Dermis microvascular lymphatic vessel endothelial cell (primary cell): ENCODE measurements at regions not wholly inside any gene's neighbourhood (a gene's known extent, or its start where the extent isn't known, plus 50 kb on each side); places are given as distances from the start of the nearest gene placed in this dataset.
"Not testable (repeated sequence)": the region's sequence is repeated elsewhere in the genome, so short reads cannot be mapped to it uniquely, and the experiment has no call there.

Source experiments
- DNase-seq, 2 donors: peaks; one replicate each; pipeline versions ENCODE4 v3.0.0 to v3.0.0-alpha.2; 2010; ENCODE audit warnings: low read depth in 2 of 2

DNA sequence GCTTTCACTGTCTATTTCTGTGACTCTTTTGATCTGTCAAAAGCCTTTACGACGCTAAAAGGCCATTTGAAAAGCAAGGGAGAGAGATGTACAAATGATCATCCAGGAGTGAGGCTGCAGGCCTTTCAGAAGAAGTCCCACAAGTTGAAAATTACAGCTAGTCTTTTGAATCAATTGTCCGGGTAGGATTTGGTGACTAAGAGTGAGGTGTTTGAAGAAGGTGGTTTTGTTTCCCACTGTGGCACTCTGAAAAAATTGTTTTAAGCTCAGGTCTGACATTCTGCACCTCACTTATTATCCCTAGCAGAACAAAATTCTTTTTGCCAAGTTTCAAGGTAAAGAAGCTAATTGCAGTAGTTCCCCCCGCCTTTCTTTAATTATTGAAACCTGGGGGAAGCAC lies 50.8 kb upstream of the TMEM108 start:
- no peak for DNase-seq

DNA sequence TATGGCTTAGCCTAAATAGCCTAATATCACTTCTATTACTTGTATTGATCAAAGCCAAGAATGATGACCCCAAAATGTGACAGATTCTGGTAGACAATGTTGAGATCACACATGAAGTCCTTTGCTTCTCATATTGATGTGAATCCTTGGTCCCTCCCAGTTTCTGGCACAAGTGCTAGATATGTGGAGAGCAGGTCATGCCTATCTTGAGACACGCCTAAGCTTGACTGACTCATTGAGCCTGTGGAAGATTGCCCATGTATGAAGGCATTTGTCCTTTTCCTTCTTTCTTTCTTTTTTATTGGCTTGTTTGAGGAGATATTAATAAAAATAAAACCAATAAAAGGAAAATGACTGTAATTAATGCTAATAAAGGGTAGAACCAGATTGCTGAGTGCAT lies 54.0 kb upstream of the TMEM108 start:
- no peak for DNase-seq

DNA sequence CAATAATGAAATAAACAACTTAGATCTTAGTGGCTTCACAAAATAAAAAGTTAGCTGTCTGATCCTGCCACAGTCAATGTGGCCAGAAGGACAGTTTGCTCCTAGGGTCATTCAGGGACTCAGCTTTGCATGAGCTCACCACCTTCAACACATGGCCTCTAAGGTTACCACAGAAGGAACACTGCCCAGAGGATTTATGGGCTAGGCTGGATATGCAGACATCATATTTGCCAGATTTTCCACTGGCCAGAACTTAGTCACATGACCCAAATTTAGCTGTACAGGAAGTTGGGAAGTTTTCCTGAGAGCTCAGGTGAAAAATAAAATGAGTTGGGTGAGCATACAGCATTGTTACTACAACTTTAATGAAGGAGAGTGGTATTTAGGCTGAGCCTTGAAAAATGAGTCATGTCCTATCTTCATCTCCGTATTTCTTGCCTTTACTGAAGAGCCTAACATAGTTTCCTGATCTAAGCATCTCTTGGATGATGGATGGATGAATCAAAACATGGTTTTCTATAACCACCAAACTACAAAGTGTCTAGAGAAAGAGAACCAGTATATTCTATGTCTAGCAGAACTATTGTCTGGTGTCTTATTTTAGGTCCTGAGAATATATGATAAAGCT lies 54.9 kb upstream of the TMEM108 start:
- DNase-seq: no peak

DNA sequence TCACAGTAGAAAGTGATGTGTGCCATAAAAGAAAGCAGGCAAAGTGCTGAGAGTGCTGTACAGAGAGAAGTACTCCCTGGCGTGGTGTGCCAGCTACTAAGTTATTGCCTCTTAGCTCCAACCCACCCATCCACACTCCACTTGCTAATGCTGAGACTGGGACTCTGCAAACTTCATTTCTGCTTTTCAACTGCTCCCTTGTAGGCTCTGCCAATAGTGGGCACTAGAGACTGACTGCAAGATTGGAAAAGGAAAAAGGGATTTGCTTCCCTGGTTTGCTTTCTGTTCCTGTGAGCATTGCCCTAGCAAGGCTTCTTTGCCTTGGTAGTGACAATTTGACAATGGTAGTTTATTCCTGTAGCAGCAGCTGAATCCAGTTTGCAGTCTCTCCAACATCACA lies 56.5 kb upstream of the TMEM108 start:
- no peak for DNase-seq

DNA sequence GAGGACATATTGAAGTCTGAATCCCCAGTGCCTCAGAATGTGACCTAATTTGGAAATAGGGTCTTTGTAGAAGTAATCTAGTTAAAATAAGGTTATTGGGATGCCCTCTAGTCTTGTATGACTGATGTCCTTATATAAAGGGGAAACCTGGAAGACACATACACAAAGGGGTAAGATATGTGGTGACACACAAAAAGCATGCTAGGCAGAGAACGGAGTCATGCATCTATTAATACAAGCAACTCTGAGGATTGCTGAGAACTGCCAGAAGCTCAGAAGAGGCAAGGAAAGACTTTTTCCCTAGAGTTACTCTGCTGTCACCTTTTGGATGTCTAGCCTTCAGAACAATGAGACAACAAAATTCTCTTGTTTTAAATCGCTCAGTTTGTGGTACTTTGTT lies 58.1 kb upstream of the TMEM108 start:
- no peak for DNase-seq

DNA sequence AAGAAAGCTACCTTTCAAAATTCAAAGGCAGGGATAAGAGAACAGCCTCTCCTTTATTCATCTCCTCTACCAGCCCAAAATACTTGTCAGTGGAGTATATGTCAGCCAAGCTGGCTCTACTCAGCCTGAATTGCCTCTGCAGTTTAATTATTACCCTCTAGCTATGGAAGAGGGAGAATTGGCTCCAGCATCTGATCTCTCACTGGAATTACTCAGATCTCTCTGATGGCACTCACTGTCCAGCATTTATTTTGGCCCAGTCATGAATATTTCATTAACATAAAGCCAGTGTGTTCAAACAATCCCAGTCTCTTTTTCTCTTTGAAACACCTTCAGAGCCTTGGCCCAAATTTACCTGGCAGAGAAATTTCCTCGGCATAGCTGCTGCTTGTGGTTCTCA lies 58.6 kb upstream of the TMEM108 start:
- DNase-seq: no peak

DNA sequence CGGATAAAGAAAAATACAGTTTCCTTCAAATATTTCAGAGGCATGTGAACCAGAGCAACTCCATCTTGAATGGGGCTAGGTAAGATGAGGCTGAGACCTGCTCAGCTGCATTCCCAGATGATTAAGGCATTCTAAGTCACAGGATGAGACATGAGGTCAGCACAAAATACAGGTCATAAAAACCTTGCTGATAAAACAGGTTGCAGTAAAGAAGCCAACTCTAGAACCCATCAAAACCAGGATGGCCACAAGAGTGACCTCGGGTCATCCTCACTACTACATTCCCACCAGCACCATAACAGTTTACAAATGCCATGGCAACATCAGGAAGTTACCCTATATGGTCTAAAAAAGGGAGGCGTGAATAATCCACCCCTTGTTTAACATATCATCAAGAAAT lies 59.2 kb upstream of the TMEM108 start:
- not testable (repeated sequence) for DNase-seq

DNA sequence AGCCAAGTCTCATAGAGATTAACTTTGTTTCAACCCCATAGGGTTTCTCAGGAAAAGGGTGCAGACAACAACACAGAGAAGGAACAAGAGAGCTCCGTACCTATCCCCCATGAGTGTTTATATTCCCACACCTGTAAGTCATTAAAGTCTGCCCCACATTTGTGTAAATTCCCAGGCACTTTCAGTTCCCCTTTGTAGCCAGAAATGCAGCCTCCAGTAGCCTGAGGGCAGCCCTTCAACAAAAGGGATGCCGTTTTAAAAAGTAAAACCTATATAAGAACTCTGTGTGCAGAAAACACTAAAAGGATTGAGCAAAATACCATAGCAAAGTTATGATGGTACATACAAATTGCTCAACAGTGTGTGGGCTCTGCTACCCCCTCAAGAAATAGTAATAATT lies 59.7 kb upstream of the TMEM108 start:
- no peak for DNase-seq

DNA sequence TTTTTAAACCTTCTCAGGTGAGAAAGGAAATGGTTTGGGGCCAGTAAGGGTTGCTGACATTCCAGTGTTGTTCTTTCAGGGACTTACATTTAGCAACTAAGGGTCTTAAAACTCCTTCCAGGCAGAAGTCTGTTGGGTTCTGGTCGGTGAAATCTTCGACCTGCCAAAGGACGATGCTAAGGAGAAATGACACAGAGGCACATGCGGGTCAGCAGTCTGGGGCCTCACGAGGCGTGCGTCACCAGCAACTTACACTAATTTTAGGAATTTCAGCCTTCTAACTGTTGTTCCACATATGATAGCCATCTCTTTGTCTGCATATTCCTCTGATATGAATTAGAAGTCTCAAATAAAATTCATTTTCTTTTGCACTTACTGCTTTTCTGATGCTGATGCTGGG lies 64.1 kb upstream of the TMEM108 start:
- DNase-seq: no peak

DNA sequence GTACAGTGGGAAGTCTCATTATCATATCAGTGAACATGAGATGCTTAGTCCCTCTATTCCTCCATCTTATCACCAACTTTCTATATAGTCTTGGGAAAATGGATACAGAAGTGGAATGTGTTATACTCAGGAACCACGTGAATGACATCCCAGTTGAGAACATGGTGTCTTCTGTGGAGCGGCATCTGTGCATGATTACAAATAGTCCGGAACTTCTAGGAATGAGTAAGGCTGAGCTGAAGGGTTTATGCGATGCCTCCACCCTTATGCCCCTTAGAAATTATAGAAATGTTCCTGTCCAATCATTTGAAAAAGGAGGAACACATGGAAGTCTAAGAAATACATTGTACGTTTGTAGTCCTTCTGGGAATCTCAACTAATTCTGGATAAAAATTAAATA lies 64.8 kb upstream of the TMEM108 start:
- DNase-seq: no peak

DNA sequence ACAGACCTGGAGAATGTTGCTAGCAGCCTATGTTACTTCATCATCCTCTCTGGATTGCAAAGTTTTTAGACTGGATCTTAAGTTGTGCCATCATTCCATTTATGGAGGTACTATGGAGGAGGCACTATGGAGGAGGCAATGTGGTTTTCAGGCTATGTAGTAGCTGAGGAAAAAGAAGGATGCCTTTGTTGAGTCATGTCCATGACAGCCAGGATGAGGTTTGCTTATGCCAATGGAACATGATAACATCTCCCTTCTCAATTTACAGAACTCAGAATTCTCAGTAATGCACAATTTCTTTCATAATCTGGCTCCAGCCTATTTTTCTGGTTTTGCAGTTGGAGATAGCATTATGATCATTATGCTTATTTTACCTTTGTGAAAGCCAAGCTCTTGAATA lies 65.9 kb upstream of the TMEM108 start:
- no peak for DNase-seq

DNA sequence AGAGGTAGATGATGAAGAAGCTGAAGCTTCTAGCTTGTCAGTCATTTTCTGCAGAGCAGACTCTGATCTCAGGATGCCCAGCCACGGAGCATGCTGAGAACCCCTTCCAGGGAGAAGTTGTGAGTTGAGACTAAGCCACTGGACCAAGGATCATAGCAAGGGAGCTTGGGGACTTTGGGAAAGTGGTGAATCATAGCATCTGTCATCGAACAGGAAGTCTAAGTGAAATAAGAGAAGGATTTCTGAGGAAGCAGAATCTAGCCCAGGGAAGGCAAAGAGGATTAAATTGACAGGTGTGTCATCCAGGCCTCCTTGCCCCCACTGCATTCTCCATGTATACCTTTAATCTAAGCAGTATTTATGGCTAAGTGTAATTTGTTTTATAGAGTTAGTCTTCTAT lies 71.8 kb upstream of the TMEM108 start:
- DNase-seq: no peak

DNA sequence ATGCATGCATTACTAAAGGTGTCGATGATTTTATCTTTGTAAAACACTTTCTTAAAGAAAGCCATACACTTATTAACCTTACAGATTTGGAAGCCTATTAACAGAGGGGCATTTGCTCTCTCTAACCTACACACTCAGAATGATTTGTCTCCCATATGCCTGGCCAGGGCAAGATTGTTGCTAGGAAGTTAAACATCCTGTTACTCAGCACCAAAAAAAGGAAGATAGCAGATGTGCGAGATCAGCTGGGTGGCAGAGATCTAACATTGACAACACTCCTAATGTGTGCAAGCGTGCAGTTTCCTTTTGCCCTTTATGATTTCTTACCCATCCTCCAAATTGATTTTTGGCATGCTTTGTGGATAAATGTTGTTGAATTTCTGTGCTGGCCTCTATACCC lies 73.9 kb upstream of the TMEM108 start:
- DNase-seq: no peak

DNA sequence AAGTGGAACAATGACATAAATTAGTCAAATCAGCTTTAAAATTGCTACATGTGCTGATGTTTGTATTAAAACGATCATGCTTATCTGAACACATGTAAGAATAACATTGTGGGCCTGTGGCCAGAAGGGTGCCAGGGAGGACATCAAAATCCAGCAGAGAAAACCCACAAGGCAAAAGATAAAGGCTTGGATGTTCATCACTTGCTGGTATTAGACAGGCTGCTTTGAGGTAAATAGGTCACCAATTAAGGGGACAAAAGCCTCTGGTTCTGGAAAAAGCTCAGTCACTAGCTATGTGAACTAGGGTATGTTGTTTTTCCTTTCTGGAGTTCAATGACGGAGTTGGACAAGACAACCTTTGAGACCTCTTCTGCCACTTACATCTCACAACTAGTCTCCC lies 74.4 kb upstream of the TMEM108 start:
- DNase-seq: no peak

DNA sequence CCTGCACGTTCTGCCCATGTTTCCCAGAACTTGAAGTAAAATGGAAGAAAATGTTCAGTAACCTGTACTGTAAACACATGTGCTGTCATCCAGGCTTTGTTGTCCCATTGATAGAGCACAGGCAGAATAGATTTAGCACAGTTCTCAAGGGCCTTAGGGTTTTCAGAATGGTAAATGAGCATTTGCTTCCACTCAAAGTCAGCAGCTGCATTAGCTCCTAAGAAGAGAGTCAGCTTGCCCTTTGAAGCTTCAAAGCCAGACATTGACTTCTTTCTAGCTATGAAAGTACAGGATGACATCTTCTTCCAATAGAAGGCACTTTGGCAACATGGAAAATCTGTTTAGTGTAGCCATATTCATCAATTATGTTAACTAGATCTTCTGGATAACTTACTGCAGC lies 76.2 kb upstream of the TMEM108 start:
- no peak for DNase-seq

DNA sequence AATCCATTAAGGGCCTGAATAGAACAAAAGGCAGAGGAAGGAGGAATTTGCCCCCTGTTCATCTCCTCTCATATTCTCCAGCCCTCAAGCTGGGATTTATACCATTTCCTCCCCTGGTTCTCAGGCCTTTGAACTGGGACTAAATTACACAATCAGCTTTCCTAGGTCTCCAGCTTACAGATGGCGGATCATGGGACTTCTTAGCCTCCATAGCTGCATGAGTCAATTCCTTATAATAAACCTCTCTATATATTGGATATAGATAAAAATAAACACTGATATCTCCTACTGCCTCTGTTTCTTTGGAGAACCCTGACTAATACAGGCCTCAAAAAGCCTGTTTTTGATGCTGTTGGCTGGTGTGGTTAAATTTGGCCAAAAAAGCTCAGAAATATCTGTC lies 84.5 kb upstream of the TMEM108 start:
- DNase-seq: no peak

DNA sequence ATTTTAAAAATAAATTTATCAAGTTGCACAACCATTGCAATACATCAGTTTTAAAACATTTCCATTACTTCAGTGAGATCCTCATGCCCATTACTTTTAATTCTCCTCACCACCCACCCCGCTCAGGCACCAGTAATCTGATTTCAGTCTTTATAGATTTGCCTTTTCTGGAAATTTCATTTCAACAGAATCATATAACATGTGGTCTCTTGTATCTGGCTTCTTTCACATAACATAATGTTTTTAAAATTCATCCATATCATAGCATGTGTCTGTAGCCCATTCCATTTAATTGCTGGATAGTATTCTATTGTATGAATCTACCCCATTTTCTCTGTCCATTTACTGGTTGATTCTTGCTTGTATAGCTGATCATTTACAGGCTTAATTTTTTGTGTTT lies 110.3 kb upstream of the TMEM108 start:
- DNase-seq: no peak

DNA sequence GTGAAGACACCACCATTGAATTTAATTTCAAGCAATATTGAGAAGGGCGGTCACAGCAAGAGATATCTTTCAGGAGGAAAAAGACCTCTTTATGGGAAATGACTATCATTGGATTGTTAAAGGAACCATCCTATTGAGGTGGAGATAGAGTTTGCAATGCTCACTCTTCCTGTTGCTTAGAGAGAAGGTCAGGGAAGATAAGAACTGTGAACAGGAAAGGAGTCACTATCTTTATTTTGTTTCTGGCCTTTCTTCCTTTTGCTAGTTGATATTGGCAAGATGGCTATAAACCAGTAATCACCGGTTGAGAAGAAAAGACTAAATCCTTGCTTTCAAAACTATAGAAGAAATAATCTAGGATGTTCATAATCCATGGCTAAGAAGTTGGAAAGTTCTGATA lies 112.1 kb upstream of the TMEM108 start:
- DNase-seq: no peak

DNA sequence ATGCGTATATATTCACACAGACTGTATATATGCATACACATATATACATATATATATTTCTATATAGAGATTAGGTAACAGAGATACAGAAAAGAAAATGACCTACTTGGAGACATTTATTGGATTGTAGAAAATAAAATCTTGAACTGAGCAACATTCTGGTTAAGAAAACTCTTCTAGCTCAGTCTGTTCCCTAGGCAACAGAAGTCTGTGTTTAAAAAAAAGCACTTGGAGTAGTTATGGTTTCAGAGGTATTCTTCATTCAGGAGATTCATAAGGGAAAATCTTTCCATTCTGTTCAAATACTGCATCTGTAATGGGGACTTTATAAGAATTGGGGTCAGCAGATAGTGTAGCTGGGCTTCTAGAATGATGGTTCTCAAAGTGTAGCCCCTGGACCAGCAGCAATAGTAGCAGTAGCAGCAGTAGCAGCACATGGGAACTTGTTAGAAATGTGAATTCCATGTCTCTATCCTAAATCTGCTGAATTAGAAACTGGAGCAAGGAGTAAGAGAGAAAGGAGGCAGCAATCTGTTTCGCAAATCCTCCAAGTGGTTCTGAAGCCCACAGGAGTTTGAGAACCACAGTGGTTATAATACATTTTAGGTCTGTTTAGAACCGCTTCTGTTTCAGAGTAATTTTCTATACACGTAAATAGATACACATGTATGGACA lies 112.8 kb upstream of the TMEM108 start:
- DNase-seq: no peak

DNA sequence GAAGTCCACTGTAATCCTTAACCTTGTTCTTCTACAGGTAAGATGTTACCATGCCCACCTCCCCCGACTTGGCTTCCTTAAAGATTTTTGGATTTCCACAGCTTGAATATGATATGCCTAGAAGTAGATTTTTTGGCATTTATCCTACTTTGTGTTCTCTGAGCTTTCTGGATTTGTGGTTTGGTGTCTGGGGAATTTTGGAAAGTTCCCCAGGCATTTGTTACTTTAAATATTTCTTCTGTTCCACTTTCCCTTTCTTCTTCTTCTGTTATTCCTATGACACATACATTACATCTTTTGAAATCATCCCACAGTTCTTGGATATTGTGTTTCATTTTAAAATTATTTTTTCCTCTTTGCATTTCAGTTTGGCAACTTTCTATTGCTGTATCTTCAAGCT lies 122.1 kb upstream of the TMEM108 start:
- no peak for DNase-seq

DNA sequence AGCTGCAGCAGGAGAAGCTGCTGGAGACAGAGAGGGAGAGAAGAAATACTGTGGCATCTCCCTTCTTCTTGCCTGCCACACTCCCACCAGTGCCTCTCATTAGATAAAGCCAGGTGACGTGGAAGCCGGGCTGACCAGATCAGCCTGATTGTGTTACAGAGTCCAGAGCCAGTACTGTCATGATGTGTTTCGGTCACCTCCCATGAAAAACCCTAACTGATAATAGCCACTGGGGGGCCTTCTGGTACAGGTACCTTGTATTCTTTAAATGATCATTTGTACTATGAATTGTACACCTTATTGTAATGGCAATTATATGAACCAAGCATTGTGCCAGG lies 125.8 kb upstream of the TMEM108 start:
- DNase-seq: no peak

DNA sequence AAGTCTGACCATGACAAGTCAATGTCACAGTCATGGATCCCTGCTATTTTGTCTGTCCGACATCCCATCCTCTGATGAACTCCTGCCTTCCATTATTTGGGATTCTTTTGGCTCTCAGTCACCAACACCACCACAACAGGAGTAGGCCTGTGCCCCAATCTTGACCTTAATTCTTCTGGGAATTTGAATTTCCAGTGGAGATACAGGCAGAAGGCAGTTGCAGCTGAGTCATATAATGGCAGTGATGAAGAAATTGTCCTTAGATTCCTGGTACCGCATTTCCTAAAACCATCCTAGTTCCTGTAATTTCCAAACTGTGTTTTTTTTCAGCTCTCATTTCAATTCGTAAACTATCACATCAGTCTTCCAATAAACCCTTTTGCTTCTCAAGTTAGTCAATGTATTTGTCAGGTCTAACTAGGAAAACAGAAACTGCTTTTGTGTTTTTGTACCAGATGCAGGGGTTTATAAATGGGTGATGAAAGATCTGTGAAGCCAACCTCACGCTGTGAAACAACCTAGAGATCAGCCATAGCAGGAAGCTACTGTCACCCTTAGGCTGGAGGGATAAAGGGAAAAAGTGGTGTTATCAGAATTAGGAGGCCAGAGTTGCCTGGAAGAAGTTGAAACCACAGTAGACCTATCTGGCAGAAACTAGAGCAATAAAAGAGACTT lies 126.3 kb upstream of the TMEM108 start:
- DNase-seq: no peak

DNA sequence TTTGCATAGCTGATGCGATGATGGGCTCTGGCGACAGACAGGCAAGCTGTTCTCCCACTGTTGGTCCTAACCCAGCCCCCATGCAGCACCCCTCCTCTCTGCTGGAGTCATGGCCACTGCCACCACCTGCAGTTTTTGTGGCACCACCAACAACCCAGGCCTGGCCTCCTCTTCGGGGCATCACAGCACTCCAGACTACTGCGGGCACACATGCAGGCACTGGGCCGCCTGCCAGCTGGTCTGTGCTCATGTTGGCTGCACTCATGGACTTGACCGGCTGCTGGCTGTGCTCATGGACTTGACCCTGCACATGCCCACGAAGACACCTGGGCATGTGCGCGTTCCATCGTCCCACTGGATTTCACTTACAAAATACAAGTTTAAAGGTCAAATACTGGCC lies 130.9 kb upstream of the TMEM108 start:
- DNase-seq: no peak
